Adrenal gland (tissue), 5 donors: ENCODE measurements at regions not wholly inside any gene's neighbourhood (a gene's known extent, or its start where the extent isn't known, plus 50 kb on each side); places are given as distances from the start of the nearest gene placed in this dataset.

Experiments
- POLR2A ChIP-seq, 2 donors: fragments of 450-650 bp; IDR thresholded peaks; one replicate each; pipeline ENCODE4 v1.6.1; 2017; ENCODE audit warnings: antibody characterized with exemption in 2 of 2, mild to moderate bottlenecking in 2 of 2, moderate library complexity in 1 of 2
- TF ChIP-seq, protein P1 (sequence below), 6 experiments: fragments of 450-650 bp in 4 of 6; fragments of 200-600 bp in 2 of 6; sonication (generic) in 1 of 6; IDR thresholded peaks; 1 replicate in 5 of 6; 2 replicates in 1 of 6; pipeline versions ENCODE4 v1.5.1 to v1.8.0; 2016 to 2021; ENCODE audit warnings: antibody characterized with exemption in 6 of 6, mild to moderate bottlenecking in 2 of 6, moderate library complexity in 1 of 6
- donor health status: DM: no; HTN: no; CAD: no.

DNA sequence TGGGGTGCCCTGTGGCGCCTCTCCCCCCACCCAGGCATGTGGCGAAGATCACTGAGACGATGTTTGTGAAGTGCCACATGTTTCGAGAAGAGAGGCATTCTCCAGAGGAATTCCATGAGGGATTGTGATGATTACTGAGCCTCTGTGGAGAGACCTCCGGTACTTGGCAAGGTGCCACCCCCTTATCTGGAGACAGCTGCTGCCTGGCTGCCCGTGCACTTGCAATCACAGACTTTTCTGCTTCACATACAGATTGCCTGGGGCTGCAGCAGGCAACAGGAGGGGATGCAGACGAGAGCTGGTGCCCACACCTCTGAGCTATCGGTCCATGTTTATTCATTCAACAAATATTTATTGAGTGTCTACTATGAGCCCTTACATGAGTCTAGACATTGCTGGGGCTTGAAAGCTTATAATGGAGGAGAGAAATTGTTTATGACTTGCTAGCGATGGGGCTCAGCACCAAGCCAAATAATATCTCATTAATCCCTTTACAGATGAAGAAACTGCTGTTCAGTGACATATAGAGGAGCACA, 317.2 kb upstream of the ZFHX3 start:
- TF ChIP-seq, protein P1, sequence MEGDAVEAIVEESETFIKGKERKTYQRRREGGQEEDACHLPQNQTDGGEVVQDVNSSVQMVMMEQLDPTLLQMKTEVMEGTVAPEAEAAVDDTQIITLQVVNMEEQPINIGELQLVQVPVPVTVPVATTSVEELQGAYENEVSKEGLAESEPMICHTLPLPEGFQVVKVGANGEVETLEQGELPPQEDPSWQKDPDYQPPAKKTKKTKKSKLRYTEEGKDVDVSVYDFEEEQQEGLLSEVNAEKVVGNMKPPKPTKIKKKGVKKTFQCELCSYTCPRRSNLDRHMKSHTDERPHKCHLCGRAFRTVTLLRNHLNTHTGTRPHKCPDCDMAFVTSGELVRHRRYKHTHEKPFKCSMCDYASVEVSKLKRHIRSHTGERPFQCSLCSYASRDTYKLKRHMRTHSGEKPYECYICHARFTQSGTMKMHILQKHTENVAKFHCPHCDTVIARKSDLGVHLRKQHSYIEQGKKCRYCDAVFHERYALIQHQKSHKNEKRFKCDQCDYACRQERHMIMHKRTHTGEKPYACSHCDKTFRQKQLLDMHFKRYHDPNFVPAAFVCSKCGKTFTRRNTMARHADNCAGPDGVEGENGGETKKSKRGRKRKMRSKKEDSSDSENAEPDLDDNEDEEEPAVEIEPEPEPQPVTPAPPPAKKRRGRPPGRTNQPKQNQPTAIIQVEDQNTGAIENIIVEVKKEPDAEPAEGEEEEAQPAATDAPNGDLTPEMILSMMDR (IDR thresholded peaks at IDR 0.05) = no peak
- TF ChIP-seq POLR2A (IDR thresholded peaks at IDR 0.05) = no peak
